Suppressor macrophage treated with lipopolysaccharide for 4 hours (primary cell): ENCODE measurements at regions not wholly inside any gene's neighbourhood (a gene's known extent, or its start where the extent isn't known, plus 50 kb on each side); places are given as distances from the start of the nearest gene placed in this dataset.
"Not testable (repeated sequence)": the region's sequence is repeated elsewhere in the genome, so short reads cannot be mapped to it uniquely, and the experiment has no call there.

ENCODE experiments used
- DNase-seq: peaks from one replicate; pipeline ENCODE4 v3.0.0-alpha.2; 2020

GRCh38 chr4:114306946-114307345 lies 291.7 kb upstream of the UGT8 start:
- no peak for DNase-seq

DNA sequence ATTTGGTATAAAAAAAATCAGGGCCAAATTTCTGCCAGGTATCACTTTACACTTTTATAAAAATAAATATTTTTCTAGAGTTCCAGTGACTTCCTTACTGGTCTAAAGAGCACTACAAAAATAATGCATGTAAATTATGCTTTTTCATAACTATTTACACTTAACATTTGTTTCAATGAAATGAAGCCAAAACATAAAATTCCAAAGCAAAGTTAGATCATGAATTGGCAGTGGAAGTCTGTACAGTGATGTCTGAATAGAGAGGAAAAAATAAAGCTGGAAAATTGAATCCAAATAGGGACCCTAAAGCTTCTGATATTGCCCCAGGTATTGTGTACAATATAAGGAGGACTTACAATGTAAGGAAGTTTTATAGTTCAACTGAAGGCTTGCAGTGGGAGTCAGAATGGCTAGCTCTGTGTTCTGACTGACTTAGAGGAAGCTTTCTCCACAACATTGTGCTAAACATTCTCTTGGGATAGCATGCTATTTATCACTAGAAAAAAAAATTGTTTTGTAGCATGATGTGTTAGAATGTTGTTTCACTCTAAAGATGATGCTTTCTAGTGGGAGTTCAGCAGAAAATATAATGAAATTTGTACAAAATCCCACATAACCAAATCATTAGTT lies 288.2 kb upstream of the UGT8 start:
- DNase-seq, result no peak

DNA sequence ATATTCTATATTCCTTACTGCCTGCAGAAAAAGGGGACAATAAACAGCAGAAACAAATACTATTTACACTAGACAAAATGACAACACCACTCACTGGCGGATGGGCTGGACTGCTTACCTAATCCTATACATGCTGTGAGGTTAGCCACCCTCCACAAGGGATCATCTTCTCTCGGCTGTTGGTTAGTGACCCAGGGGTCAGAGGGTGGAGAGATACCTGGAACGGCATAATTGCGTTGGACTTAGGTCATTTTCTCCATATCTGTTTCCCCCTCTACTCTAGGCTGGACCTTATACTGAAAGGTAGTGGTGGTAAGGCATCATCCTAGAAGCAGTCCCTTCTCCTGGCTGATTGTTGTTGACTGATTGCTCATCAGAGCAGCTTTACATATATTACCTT lies 286.8 kb upstream of the UGT8 start:
- DNase-seq, result no peak

GRCh38 chr4:114312338-114312737 lies 286.3 kb upstream of the UGT8 start:
- DNase-seq, result no peak

DNA sequence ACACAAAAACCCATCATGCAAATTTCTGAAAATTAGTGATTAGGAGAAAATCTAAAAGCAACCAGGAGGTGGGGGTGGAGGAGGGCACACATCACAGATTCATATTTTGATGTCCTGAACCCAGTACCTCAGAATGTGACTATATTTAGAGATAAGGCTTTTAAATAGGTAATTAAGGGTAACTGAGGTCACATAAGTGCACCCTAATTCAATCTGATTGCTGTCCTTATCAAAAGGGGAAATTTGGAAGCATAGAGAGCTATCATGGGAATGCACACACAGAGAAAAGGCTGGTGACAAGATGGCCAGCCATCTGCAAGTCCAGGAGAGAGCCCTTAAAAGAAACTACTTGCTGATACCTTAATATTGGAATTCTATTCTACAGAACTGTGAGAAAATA lies 281.8 kb upstream of the UGT8 start:
- DNase-seq, result no peak

DNA sequence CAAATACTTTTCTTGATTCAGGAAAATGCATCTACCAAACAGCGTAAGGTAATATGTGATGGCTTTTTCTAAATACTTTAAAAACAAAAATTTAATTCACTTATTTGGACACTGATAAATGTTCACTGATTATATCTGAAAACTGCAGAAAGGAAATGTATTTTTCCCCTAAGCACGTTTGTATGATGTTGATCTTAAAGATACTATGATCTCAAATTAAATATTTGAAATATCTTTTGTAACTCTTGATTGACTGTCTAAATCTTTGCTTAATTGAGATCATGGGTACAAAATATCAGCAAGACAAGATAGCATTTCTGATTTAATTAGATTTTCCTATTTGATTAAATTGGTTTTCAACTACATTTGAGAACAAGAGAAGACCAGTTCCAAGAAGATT lies 281.0 kb upstream of the UGT8 start:
- no peak for DNase-seq

DNA sequence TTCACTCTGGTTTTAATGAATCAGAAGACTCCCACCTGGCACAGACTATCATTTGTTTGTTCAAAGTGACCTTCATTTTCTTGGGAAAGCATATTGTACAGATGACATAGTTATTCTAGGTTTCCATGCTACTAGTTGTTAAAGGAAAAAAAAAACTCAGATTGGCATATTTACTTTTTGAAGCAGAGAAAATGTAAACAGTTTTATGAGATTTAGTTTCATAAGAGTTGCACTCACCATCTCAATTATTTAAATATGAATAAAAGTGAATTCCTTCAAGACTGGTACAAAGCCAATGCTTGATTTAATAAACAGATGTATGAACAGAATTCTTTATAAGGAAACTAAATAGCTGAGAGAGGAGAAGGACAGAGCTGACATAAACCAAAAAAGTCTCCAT lies 280.3 kb upstream of the UGT8 start:
- no peak for DNase-seq

DNA sequence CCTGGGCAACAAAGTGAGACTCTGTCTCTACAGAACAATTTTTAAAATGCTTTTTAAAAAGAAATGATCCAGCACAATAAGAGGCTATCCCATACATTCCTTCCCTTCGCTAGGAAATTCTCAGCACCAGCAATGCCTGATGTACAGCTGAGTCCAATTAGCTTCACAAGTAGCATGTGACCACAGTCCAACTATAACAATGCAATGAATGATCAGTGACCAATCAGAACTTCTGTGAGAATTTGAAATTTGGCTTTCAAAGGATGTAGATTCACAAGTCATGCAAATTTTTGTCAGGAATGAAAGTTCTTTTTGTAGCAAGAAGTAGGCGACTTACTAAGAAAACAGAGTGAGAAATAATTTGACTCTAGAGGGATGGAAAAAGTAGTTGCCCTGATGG lies 278.5 kb upstream of the UGT8 start:
- no peak for DNase-seq

GRCh38 chr4:114321366-114321765 lies 277.2 kb upstream of the UGT8 start:
- no peak for DNase-seq

GRCh38 chr4:114323841-114324240 lies 274.8 kb upstream of the UGT8 start:
- DNase-seq, result no peak

- DNase-seq, result no peak
These were observed 272.2 kb upstream of the UGT8 start for GRCh38 chr4:114326358-114326757.

DNA sequence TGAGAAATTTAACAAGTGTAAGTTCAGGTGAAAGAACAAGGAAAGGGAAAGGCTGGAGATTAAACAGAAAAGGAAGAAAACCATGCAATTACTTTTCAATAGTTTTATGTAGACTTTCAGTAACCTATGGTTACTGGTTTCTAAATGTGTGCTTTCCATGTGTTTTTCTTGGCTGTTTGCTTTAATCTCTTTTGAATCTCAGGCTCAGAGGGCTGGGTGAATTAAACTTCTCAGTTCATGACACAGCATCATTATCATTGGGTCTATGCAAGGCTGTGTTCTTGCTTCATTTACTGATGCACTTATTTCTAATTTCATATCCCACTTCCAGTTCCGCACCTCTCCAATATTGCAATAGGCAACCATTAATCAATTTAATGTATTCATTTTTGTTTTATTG lies 266.5 kb upstream of the UGT8 start:
- DNase-seq, result no peak

- not testable (repeated sequence) for DNase-seq
These were observed 264.2 kb upstream of the UGT8 start for GRCh38 chr4:114334363-114334762.

- DNase-seq, result no peak
These were observed 263.7 kb upstream of the UGT8 start for GRCh38 chr4:114334884-114335330.

- DNase-seq, result no peak
These were observed 263.3 kb upstream of the UGT8 start for GRCh38 chr4:114335339-114335738.

- DNase-seq, result no peak
These were observed 255.6 kb upstream of the UGT8 start for GRCh38 chr4:114343015-114343414.

GRCh38 chr4:114349543-114350175 lies 248.9 kb upstream of the UGT8 start:
- DNase-seq, result no peak

GRCh38 chr4:114358901-114359300 lies 239.7 kb upstream of the UGT8 start:
- DNase-seq, result no peak

- DNase-seq, result no peak
These were observed 237.4 kb upstream of the UGT8 start for GRCh38 chr4:114361249-114361648.

DNA sequence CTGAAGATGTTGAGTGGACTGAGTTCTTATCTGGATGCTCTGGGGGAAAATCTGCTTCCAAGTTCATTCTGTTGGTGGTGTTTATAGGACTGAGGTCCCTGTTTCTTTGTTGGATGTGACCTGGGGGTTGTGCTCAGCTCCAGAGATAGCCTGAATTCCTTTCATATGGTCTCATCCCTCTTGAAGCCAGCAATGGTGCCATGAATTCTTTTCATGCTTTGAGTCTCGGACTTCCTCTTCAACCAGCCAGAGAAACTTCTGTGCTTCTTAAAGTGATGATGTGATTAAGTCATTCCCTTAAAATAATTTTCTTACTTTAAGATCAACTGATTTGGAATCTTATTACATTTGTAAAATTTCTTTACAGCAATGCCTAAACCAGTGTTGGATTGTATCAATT lies 233.8 kb upstream of the UGT8 start:
- DNase-seq, result no peak

DNA sequence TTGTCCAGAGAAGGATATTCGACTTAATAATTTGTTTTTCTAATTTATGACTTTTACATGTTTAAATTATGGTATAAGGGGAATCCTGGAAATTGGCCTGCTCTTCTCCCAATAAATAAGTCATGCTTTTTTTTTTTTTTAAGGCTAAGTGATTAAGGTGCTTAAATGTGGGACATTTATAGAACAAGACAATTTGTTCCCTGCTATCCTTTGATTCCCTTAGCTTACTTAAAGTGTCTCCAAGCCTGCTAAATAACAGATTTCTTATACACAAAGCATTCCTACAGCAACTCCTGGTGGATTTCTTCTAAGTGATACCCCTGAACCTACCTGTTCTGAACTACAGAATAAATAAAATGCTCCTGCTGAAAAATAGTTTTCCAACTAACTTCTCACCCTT lies 233.0 kb upstream of the UGT8 start:
- no peak for DNase-seq

DNA sequence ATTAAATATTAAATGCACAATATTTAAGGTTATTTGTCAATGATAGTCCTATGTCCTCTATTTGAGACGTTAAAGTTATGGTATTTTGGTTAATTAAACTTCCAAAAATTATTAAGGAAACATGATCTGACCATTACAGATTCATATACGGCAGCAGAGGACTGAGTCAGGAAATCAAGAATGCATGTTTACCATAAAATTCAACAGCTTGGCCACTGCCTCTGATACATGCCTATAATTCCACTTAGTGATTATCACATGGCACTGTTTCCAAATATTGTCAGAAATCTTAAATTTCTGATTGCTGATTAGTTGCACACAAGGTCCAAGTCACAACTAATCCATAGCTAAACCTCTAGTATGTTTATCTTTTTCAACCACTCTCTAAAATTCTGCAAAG lies 232.2 kb upstream of the UGT8 start:
- DNase-seq, result no peak

- no peak for DNase-seq
These were observed 229.9 kb upstream of the UGT8 start for GRCh38 chr4:114368751-114369150.

DNA sequence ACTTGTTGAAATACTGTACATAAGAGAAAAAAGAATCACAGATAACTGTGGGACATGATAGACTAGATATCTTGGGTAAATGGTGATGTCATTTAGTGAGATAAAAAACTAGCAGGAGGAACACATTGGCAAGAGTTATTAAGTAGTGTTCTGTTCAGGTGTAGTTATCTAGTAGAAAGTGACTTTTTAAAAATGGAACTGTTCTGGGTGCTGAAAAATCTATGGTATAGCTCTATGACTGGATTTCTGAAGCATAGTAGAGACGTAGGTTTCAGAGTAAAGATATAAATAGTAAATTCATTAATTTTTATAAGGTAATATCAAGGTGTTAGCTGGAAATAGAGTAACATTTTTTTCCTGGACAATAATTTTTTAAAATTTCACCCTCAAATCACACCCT lies 225.1 kb upstream of the UGT8 start:
- DNase-seq, result no peak

GRCh38 chr4:114378305-114378903 lies 220.2 kb upstream of the UGT8 start:
- DNase-seq, result no peak
